ENCODE measurements at regions not wholly inside any gene's neighbourhood (a gene's known extent, or its start where the extent isn't known, plus 50 kb on each side); places are given as distances from the start of the nearest gene placed in this dataset.

- no peaks in the 10 kb centered on the region; a peak in 1 of 4 replicates for H3K9me3 ChIP-seq (ENCODE audit: control insufficient read depth in 1 of 2, insufficient read depth in 1 of 2, low read depth in 1 of 2, low read length in 2 of 2)
- no peak overlapping the region for H3K27ac ChIP-seq (ENCODE audit: low read depth, low read length)
- no peak overlapping the region for H3K9ac ChIP-seq (ENCODE audit: low read length)
- intact Hi-C loops (cut with micrococcal nuclease): no loop called here
- ChIA-PET CTCF (no interaction called here), POLR2A (no interaction called here), RAD21 (ENCODE audit: low non-redundant PET in 1 of 2, low total read pairs in 2 of 2, uncharacterized antibody in 2 of 2, unreplicated experiment in 2 of 2) (no interaction called here)
- H3K36me3 ChIP-seq (ENCODE audit: control insufficient read depth in 1 of 2, insufficient read depth in 2 of 2, low read length in 2 of 2): no peaks in the 10 kb centered on the region
- H3K4me3 ChIP-seq (replicated peaks in 1 of 2; ENCODE audit: low read depth in 1 of 2, low read length in 2 of 2): no peak overlapping the region
- ATAC-seq: no peak
- DNase-seq (ENCODE audit: low read depth, low spot score): no peak
- H3K4me2 ChIP-seq (ENCODE audit: low read length): no peak overlapping the region
- no peaks in the 10 kb centered on the region for H3K9me2 ChIP-seq (ENCODE audit: insufficient read depth)
- TF ChIP-seq ZFX (IDR thresholded peaks at IDR 0.05) (no peak), FOSL1 (IDR thresholded peaks at IDR 0.05; ENCODE audit: low read depth) (no peak), ZNF274 (IDR thresholded peaks at IDR 0.05; ENCODE audit: low read depth, low read length) (no peak), SRF (IDR thresholded peaks at IDR 0.05; ENCODE audit: low read depth) (no peak), CTCF (IDR thresholded peaks at IDR 0.05 in 2 of 3, conservative IDR thresholded peaks at IDR 0.05 in 1 of 3; ENCODE audit: borderline replicate concordance in 1 of 3, insufficient read depth in 1 of 3, low read depth in 2 of 3, low read length in 2 of 3) (no peak), EGR1 (IDR thresholded peaks at IDR 0.05; ENCODE audit: low read depth) (no peak), CEBPB (IDR thresholded peaks at IDR 0.05; ENCODE audit: low read depth) (no peak), POLR2AphosphoS5 (IDR thresholded peaks at IDR 0.05; ENCODE audit: low read depth, low read length) (no peak)
- H4K20me1 ChIP-seq (ENCODE audit: insufficient read depth): no peaks in the 10 kb centered on the region
- no peak overlapping the region for H2AFZ ChIP-seq (ENCODE audit: low read depth, low read length, poor library complexity, severe bottlenecking)
- no peaks in the 10 kb centered on the region for H3K79me2 ChIP-seq (ENCODE audit: insufficient read depth, low read length)
- H3K27me3 ChIP-seq (ENCODE audit: insufficient read depth, low read length): no peaks in the 10 kb centered on the region
- no peaks in the 10 kb centered on the region for H3K4me1 ChIP-seq (ENCODE audit: control insufficient read depth in 1 of 2, insufficient read depth in 2 of 2, low read length in 2 of 2)
- BruUV-seq (replicated peaks): no TSS peak
Observed at GRCh38 chr15:53461677-53462076, 297.8 kb downstream of the WDR72 start.

GRCh38 chr15:53458736-53459135 lies 300.7 kb downstream of the WDR72 start:
- H3K4me2 ChIP-seq (ENCODE audit: low read length): no peak overlapping the region
- DNase-seq (ENCODE audit: low read depth, low spot score) (no peak), ATAC-seq (no peak)
- no TSS peak for BruUV-seq (replicated peaks)
- H3K9me2 ChIP-seq (ENCODE audit: insufficient read depth): no peaks in the 10 kb centered on the region
- intact Hi-C loops (cut with micrococcal nuclease): no loop called here
- H3K9ac ChIP-seq (ENCODE audit: low read length): no peak overlapping the region
- H2AFZ ChIP-seq (ENCODE audit: low read depth, low read length, poor library complexity, severe bottlenecking): no peak overlapping the region
- POLR2A ChIA-PET: no interaction called here
- RAD21 ChIA-PET (ENCODE audit: low non-redundant PET in 1 of 2, low total read pairs in 2 of 2, uncharacterized antibody in 2 of 2, unreplicated experiment in 2 of 2): no interaction called here
- no peaks in the 10 kb centered on the region for H3K36me3 ChIP-seq (ENCODE audit: control insufficient read depth in 1 of 2, insufficient read depth in 2 of 2, low read length in 2 of 2)
- H3K27me3 ChIP-seq (ENCODE audit: insufficient read depth, low read length): no peaks in the 10 kb centered on the region
- no peaks in the 10 kb centered on the region; the same call in 1 of the 2 replicates for H4K20me1 ChIP-seq (ENCODE audit: insufficient read depth)
- H3K4me3 ChIP-seq (replicated peaks in 1 of 2; ENCODE audit: low read depth in 1 of 2, low read length in 2 of 2): no peak overlapping the region
- CTCF ChIA-PET: no interaction called here
- no peak overlapping the region for H3K27ac ChIP-seq (ENCODE audit: low read depth, low read length)
- H3K9me3 ChIP-seq (ENCODE audit: control insufficient read depth in 1 of 2, insufficient read depth in 1 of 2, low read depth in 1 of 2, low read length in 2 of 2): no peaks in the 10 kb centered on the region; a peak in 1 of 4 replicates
- TF ChIP-seq EZH2 (IDR thresholded peaks at IDR 0.05): no peak
- no peaks in the 10 kb centered on the region for H3K79me2 ChIP-seq (ENCODE audit: insufficient read depth, low read length)
- no peaks in the 10 kb centered on the region for H3K4me1 ChIP-seq (ENCODE audit: control insufficient read depth in 1 of 2, insufficient read depth in 2 of 2, low read length in 2 of 2)
